HG03439 (cell line): ENCODE measurements at regions not wholly inside any gene's neighbourhood (a gene's known extent, or its start where the extent isn't known, plus 50 kb on each side); places are given as distances from the start of the nearest gene placed in this dataset.
"Not testable (repeated sequence)": the region's sequence is repeated elsewhere in the genome, so short reads cannot be mapped to it uniquely, and the experiment has no call there.

Source experiments
- ATAC-seq: cut with Tn5 transposase; IDR thresholded peaks from one replicate; pipeline ENCODE4 v1.9.1; 2021; ENCODE audit warnings: mild to moderate bottlenecking, moderate library complexity; ENCODE audit not compliant: unreplicated experiment

DNA sequence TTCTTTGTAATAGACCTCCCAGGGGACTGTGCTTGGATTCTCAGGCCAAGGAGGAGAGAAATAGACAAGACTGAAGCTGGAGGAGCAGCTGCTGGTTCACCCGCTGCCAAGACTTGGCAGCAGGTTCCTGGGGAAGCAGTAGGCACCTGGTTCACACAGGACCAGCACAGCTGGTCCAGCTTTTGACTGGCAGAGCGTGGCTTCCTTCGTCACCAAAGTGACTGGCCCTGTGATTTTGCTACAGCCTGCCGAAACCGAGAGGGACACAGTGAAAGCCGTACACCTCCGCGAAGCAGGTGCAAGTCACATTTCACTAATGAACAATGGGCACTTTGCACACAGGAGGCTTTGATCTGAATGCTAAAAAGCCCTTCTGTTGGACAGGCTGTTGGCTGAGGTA is 199.0 kb downstream of the RNF144B start:
- no peak for ATAC-seq

DNA sequence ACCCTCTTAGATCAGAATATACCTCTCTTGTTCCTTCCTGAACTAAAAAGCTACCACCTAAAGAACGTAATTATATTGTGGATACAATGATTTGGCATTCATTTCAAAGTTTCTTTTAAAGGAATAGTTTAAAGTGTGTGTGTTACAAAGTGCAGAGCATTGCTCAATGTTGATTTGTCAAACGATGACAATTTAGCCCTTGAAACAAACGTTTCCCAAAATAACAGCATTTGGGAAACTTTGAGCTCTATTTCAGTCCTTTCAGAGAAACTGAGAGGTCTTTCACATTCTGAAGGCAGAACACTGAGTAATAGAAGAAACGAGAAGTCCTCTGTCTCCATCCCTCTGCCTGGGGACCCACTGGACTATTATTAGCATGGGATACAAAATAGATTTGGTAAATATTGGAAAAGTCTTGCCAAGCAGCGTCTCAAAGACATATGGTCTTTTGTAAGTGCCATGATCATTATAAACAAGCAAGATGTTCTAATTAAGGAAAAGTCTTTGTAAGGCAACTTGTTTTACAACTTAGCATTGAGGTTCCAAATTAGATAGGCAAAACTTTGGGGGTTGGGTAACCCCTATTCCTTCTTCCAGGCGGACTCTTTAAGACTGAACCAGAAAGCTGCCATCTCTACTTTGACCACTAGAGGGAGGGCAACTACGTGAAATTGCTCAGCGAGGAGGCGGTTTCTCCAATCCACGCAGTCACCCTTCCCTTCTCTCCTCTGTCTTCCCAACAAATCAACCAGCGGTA is 208.8 kb downstream of the RNF144B start:
- no peak for ATAC-seq

DNA sequence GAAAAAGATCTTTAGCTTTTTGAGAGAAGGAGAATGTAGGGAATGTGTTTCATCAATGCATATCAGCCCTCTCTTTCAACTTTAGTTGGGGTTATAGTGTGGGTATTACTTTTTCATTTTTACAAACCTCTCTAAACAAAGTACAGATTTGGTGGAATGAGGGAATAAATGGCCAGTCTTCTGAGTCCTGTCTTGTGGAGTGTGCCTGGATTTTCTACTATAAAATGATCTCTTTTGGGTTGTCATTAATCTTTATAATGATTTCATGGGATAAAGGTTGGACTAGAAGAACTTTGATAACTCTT is 209.3 kb downstream of the RNF144B start:
- no peak for ATAC-seq

DNA sequence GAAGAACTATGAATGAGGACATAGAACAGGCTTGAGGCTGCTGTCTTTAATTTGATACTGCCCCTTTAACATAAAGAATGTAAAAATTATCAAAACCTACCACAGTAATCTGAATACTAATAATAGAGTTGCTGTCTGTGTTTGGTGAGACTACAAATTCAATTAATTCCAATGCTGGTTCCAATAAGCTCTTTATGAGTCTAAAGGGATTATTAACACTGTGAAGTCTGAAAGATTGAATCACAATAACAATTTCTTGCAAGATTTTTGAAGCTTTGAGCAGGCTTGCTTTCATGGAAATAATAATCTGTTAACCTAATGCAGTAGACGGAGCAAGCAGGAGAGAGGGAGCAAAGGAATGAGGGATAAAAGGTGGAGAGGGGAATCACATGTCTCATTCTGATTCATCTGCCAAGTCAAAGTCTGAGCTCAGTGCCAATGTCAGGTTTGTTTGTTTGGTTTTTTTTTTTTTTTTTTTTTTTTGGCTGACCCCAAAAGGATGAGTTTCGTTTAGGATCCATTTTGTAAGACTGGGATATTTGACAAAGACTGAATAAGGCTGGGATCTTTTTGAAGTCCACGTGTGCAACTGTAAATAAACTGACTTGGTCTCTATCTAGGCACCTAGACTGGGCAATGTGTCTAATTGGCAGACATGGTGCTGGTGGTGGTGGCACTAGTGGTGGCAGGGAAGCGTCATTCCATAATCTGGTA is 211.6 kb downstream of the RNF144B start:
- ATAC-seq, result no peak

DNA sequence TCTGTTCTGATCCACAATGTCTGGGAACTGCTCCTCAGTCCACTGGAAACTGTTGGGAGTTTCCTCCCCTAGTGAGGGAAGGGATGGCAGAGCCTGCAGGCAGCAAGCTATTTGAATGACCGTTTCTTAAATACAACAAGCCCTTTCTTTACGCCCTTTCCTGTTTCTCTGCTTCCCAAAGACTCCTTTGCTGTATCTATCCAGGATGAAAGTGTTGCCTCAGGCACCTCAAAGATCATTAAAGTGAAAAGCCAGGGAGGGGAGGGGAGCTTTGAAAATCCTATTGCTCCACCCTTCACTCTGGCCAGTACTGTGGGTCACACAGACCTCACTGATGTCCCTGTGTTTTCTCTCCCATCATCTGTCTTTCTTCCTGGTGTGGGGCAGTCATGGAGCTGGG is 213.1 kb downstream of the RNF144B start:
- ATAC-seq, result no peak

DNA sequence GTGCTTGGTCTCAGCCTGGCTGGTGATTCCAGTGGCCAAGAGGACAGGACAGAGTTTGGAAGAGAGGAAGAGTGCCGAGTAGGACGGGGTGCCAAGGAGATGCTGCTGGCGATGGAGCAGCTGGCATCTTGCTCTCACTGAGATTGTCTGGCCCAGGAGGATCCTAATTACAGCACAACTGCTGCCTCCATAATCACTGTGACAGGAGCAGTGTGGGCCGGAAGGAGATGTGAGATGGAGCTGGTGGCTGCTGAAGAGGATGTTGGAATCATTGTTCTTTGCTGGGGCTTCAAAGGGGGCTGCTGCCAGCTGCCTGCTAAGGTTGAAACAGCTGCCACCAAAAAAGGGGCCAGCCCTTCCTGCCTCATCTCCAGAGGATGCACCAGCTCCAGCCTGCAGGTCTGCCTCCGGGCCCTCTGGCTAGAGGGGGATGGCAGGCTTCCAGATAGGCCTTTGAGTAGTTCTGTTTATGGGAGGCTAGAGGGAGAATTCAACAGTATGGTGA is 214.4 kb downstream of the RNF144B start:
- no peak for ATAC-seq

DNA sequence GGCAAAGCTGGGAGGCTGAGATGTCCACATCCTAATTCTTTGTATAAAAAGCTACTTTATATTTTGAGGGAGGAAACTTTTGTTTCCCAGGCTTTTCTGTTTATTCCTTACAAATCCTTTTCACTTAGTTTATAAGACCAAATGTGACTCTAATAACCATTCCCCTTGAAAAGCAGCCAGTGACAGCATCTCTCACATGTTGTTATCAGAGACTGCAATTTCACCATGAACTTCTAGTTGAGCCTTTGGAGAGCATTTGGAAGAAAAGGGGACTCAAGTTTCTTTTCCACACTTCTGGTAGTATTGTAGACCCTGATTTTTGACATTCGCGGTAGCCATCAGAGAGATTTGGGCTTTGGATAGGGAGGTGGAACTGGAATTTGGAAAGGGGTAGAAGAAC is 215.8 kb downstream of the RNF144B start:
- no peak for ATAC-seq

DNA sequence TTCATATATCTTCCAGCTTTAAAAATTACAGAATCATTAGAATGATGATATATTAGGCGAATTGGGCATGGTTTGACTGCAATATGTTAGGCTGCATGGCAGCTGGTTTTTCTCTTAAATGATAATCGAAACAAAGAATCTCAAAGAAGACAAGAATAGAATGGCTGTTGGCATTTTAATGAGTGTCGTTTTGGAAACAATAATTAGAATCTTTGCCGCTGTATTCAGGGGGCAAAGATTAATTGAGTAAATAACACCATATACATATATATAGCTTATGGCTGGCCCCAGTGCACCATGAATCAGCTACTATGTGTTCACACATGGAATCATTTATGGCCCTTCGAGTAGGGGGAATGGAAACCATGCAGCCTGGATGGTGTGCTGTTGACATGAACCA is 216.2 kb downstream of the RNF144B start:
- ATAC-seq, result no peak

DNA sequence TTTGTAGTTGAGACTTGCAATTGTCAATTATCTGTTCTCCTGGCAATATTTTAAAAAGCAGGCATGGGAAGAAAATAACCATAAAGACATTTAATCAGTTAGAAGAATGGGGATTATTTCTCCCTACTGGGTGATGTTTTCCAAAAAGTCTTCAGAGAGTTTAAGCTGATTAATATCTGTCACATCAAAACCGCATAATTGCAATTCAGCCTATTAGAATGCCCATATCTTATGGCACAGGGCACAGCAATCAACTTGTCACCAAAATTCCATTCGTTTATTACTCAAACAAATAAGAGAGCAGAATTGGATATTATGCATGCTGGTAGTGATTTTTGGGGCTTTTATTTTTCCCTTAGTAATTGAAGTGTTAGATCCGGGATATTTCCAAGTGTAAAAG is 218.7 kb downstream of the RNF144B start:
- no peak for ATAC-seq

DNA sequence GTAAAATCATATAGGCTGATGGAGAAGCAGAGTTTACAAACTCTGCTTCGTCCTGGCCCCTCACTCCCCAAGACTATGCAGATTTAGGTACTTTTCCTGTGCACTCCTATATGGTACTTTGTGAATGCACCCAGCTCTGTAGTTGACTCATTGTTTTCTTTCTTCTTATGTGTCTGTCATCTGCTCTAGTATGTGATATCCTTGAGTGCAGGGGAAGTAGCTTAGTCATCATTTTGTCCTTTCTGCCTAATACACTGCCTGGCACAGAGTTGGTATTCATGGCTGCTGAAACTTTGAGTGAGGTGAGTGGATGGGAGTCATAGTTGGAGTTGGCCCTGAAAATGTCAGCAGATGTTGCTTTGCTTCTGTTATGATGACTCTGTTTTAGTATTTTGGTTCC is 222.6 kb downstream of the RNF144B start:
- ATAC-seq, result no peak

DNA sequence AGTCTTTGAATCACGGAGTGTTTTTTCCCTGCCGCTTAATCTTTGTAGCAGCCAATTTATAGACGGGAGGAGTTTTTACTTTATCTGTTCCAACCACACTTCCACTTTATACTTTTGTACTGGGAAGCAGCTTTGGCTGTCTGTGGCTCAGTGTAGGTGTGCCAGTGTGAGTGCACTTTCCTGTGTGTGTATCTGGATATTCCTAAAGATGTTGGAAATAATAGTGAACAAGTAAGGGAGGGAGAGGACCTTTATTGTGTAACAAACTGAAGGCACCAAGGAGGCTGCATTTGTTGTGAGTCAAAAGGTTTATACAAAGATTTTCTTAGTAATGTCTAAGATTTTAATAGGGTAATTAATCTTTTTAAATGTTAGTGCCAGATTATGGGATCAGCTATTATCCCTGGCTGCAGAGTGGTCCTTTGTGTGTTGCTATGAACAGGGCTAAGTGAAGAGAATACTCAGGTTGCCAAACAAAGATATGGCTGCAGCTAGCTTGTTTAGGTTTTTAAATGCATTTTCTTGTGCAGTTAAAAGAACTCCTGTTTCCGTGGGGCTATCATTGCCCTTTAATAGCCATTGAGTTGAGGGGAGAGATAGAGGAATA is 226.3 kb downstream of the RNF144B start:
- no peak for ATAC-seq

DNA sequence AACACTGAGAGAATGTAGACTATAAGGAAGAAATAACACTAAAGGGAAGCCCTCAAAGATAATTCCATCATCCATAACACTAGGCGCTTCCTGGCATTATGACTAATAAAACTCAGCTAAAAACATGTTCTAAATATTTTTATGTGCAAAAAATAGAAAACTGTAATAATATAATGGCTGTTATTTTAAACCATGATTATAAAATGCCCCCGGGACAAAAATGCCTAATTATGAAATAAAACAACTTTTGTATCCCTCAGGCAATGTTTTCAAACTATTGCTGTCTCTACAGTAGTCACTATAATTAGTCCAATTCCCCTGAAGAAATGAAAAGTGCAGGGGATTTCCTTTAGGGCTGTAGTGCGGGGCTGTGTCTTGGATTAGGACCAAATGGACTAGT is 242.4 kb downstream of the RNF144B start:
- ATAC-seq, result no peak

DNA sequence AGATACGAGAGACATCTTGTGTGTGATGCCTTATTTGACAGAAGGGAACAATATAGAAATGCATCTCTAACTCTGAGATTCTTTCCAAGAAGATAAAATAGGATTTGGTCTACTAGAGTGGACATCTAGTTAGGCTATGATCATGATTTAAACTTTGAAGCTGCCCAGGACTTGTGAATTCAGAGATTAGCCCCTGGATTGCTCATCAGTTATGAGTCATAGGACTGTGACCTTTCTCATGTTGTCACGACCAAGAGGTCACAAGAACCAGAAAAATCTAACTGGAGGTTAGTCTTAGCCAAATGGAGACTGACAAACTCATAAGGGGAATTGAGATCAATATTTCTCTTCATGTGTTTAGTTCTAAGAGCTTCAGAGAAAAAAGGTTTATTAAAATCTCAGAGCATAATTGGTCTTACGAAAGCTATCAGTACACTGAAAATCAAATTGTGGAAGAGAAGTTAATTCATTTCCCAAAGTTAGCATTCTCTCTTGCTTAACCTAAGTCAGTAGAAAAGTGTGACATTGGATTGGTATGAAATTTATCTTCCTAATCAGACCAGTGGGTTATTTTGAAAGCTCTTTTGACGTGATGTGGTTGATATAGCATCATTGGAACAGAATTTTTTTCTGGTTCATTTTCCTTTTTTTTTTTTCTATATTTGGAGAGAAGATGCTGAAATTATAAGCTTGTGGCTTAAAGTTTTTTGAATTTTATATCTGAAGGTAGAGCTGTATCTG is 245.7 kb downstream of the RNF144B start:
- no peak for ATAC-seq

DNA sequence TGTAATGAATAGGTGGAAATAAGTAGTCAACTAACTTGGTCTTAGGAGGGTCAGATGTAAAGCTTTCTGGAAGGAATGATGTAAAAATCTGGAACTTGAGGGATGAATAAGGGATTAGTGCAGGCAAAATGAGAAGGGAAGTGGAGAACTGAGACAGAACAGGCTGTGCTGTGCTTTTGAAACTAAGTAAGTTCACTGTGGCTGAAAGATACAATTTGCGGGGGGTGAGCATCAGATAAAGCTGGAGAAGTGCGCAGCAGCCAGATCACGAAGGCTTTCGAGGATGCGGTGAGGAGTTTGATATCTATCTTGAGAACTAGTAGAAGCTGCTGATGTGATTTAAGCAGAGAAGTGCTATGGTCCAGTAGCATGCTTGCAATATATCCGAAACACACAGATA is 247.8 kb downstream of the RNF144B start:
- ATAC-seq, result no peak

DNA sequence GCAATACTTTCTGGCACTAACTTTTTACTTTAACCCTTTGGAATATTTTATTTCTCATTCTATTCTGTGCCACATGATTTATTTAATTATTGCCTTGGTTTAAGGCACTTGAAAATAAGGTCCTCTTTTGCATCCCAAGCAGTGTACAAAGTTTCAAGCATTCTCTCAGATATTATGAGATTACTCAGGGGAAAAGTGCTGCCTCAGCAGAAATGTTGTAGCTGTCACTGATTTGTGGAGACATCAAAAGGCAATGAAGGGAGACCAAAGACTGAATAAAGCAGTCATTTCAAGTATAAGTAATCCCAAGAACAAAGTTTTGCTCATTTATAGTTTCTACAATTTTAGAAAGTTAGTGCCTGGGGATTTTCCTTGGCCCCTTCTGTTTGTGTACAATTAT is 253.0 kb downstream of the RNF144B start:
- ATAC-seq, result no peak

DNA sequence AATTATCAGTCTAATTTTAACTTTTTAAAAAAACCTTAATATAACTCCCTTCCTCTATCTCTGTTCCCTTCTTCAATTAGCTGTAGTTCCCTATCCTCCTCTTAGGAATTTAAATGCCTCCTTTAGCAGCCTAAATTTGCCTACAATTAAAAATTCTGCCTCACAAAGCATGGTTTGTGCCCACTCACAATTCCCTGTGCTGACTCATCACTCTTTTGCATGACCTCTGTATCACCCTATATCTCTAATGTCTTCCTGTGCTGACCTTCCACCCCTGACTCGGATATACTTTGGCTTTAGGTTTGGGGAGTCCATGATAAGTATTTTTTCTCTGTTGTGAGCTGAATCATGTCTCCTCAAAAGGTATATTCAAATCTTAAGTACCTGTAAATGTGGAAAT is 253.6 kb downstream of the RNF144B start:
- ATAC-seq, result no peak

DNA sequence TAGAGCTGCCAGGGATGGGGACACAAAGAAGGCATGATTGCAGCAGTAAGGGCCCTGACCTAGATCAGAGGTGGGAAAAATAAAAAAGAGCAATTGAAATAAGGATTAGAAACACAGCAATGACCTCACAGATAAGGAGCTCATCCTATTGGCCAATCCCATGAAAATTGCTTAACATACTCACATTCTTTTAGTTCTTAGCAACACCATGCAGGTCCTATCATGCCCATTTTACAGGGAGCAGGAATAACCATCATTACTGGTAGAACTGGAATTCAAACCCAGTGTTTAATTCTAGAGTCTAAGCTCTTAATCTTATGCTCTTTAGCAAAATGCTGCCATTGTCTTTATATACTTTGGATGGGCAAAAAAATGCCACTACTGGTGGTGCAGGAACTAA is 267.7 kb downstream of the RNF144B start:
- ATAC-seq, result no peak

DNA sequence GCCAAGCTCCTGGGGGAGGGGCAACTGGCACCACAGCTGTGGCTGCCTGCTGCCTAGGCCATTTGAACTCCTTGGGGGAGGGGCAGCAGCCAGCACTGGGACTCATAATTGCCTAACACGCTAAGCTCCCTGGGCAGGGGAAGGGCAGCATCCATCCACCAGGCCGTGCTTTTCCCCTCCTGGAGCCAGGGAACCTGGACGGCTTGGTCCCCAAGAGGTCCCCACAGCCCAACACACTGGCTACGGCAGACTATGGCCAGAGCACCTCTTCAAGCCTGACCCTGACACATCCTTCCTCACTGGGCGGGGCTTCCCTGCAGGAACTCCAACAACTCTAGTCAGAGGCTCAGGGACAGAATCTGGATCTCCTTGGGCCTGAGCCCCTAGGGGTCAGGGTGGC is 269.4 kb downstream of the RNF144B start:
- no peak for ATAC-seq

DNA sequence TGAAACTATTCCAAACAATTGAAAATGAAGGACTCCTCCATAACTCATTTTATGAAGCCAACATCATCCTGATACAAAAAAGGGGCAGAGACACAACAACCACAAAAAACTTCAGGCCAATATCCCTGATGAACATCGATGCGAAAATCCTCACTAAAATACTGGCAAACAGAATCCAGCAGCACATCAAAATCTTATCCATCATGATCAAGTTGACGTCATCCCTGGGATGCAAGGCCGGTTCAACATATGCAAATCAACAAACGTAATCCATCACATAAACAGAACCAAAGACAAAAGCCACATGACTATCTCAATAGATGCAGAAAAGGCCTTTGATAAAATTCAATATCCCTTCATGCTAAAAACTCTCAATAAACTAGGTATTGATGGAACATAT is 272.8 kb downstream of the RNF144B start:
- ATAC-seq, result not testable (repeated sequence)

DNA sequence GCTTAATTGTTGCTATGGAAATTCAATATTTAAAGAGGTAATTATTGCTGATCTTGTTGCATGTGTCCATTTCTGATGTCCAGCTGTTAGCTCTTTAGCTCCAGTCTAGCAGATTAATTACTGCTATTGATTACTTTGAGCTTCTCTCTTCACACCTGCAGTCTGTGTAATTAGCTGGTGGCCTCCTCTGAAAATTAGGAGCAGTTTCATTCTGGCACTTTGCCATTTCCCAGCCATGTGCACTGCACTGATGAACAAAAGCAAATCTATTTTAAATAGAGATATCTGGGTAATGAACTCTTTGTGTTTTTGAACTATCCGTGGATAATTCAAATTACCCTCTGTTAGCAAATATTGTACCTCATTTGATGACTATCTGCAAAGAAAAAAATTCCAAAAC is 275.9 kb downstream of the RNF144B start:
- ATAC-seq, result no peak

DNA sequence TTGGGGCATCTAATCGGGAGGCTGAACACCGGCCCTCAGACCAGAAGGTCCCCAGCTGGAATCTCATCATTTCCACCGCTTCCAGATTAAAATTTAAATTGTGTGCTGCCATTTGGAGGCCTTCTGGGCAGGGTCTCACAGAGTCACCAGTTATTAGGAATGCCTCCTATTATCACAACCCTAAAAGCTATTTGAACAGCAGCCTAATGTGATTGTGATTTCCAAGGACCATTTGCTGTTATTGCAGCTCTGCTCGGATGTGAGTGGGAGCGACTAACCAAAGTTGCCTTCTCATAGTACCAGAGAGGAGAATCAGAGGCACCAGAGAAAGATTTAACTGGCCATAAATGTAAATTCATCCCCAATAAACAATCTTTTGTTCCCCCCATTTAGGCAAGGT is 277.3 kb downstream of the RNF144B start:
- ATAC-seq, result no peak

DNA sequence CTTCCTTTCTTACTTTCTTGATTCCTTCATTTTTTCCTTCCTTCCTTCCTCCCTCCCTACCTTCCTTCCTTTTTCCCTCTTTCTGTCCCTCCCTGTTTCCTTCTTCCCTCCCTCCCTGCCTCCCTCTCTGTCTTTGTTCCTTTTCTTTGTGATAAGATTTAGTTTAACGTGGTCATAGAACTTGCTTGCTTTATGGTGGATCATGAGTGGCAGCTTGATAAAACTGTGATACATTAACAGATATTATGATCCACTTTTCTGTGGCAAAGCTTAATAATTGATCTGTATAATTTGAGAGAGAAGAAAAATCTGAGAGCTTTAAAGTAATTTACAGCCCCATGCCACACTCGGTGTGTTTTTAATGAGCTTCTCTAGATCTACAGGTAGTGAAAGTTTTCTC is 280.5 kb downstream of the RNF144B start:
- no peak for ATAC-seq
